GM12872 (cell line): ENCODE measurements at regions not wholly inside any gene's neighbourhood (a gene's known extent, or its start where the extent isn't known, plus 50 kb on each side); places are given as distances from the start of the nearest gene placed in this dataset.

ENCODE experiments used
- TF ChIP-seq, protein P1 (sequence below): IDR thresholded peaks from 3 replicates; pipeline ENCODE4 v1.5.1; 2011; ENCODE audit warnings: low read depth, mild to moderate bottlenecking, low read length, moderate library complexity; ENCODE audit not compliant: insufficient read depth

DNA sequence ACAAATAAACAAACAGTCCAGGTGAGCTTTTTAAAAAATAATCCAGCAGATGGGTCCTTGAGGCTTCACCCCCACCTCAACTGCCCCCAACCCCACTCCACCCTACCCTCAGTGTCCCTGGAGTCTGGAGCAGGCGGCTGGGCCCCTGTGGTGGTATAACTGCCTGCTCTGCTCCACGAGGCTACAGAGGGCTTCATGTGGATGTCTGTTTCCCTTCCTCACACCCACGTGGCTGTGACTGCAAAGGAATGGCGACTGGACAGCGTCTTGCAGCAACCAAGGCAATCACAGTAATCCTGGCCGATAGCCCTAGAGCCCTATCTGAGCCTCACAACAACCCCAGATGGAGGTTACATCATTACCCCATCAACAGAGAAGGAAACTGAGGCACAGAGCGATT lies 76.5 kb downstream of the SLC2A10 start:
- TF ChIP-seq, protein P1, sequence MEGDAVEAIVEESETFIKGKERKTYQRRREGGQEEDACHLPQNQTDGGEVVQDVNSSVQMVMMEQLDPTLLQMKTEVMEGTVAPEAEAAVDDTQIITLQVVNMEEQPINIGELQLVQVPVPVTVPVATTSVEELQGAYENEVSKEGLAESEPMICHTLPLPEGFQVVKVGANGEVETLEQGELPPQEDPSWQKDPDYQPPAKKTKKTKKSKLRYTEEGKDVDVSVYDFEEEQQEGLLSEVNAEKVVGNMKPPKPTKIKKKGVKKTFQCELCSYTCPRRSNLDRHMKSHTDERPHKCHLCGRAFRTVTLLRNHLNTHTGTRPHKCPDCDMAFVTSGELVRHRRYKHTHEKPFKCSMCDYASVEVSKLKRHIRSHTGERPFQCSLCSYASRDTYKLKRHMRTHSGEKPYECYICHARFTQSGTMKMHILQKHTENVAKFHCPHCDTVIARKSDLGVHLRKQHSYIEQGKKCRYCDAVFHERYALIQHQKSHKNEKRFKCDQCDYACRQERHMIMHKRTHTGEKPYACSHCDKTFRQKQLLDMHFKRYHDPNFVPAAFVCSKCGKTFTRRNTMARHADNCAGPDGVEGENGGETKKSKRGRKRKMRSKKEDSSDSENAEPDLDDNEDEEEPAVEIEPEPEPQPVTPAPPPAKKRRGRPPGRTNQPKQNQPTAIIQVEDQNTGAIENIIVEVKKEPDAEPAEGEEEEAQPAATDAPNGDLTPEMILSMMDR = no peak

GRCh38 chr20:46786566-46786965 lies 77.1 kb downstream of the SLC2A10 start:
- TF ChIP-seq, protein P1 = no peak

- TF ChIP-seq, protein P1 = no peak
These were observed 78.7 kb downstream of the SLC2A10 start for GRCh38 chr20:46787991-46788762.

GRCh38 chr20:46789339-46790028 lies 80.0 kb downstream of the SLC2A10 start:
- TF ChIP-seq, protein P1 = no peak

DNA sequence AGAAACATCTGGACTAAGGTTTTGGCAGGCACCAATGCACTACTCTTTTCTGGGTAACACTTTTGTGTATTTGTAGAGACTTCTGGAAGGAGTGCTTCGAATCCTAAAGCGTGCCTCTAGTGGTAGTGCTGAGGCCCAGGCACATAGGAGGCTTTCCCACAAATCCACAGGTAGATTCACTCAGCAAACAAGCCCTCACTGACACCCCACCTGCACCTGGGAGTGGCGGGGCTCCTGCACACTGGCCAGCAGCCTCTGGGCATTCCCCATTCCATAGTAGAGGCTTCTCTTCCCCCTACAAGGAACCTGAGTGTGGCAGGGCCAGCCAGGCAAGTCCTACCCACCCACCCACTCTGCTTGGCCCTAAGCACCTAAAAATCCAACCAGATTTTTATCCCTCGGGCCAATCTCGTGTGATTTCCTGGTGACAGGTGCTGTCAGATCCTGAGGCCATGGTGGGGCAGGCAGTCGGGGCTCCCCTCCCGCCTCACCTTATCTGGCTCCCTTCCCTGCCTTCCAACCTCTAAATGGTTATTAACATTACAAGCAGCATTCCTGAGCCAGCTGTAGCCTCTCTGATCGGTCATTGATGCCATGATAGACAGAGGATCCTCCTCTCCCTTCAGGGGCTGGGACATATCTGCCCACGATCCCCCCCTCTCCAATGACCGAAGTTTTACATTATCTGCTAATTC lies 82.4 kb downstream of the SLC2A10 start:
- TF ChIP-seq, protein P1 = no peak

GRCh38 chr20:46797206-46797605 lies 87.8 kb downstream of the SLC2A10 start:
- TF ChIP-seq, protein P1 = no peak

GRCh38 chr20:46798430-46798829 lies 89.0 kb downstream of the SLC2A10 start:
- TF ChIP-seq, protein P1 = no peak
